Vagina (tissue), 2 donors: ENCODE measurements at regions not wholly inside any gene's neighbourhood (a gene's known extent, or its start where the extent isn't known, plus 50 kb on each side); places are given as distances from the start of the nearest gene placed in this dataset.

Source experiments
- POLR2A ChIP-seq, 2 donors: fragments of 450-650 bp; IDR thresholded peaks; one replicate each; pipeline ENCODE4 v1.6.1; 2017; ENCODE audit warnings: antibody characterized with exemption in 2 of 2, mild to moderate bottlenecking in 2 of 2, moderate library complexity in 2 of 2
- POLR2AphosphoS5 ChIP-seq, 2 donors: sonication (generic); formaldehyde crosslinking; IDR thresholded peaks; one replicate each; pipeline ENCODE4 v1.9.0; 2017; ENCODE audit warnings: antibody characterized with exemption in 2 of 2, mild to moderate bottlenecking in 2 of 2, low read depth in 1 of 2; ENCODE audit not compliant: insufficient read depth in 1 of 2
- TF ChIP-seq, protein P1 (sequence below), 3 experiments: fragments of 450-650 bp in 2 of 3; fragments of 200-600 bp in 1 of 3; sonication (generic) in 1 of 3; IDR thresholded peaks; one replicate each; pipeline ENCODE4 v1.5.1; 2017 to 2019; ENCODE audit warnings: antibody characterized with exemption in 3 of 3, mild to moderate bottlenecking in 2 of 3, moderate library complexity in 2 of 3

DNA sequence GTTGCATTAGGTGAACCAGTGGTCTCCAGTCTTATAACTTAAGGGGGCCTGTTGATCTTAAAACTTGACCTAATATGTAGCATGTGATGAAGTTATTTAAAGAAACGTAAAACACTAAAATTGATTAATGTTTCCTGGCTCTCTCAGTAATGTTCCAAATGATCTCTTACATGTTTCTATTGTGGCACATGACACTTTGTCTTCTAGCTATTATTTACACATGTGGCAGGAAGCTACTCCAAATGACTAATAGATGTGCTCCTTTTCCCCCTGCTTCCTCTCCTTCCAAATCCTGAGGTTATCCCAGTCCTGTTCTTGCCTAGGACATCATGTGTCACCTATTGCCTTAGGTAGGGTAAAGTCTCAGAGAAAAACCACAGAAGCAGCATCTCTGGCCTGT, 89.4 kb downstream of the FAS start:
- TF ChIP-seq POLR2A (IDR thresholded peaks at IDR 0.05) (no peak), POLR2AphosphoS5 (IDR thresholded peaks at IDR 0.05; ENCODE audit: insufficient read depth in 1 of 2, low read depth in 1 of 2) (no peak)
- TF ChIP-seq, protein P1, sequence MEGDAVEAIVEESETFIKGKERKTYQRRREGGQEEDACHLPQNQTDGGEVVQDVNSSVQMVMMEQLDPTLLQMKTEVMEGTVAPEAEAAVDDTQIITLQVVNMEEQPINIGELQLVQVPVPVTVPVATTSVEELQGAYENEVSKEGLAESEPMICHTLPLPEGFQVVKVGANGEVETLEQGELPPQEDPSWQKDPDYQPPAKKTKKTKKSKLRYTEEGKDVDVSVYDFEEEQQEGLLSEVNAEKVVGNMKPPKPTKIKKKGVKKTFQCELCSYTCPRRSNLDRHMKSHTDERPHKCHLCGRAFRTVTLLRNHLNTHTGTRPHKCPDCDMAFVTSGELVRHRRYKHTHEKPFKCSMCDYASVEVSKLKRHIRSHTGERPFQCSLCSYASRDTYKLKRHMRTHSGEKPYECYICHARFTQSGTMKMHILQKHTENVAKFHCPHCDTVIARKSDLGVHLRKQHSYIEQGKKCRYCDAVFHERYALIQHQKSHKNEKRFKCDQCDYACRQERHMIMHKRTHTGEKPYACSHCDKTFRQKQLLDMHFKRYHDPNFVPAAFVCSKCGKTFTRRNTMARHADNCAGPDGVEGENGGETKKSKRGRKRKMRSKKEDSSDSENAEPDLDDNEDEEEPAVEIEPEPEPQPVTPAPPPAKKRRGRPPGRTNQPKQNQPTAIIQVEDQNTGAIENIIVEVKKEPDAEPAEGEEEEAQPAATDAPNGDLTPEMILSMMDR (IDR thresholded peaks at IDR 0.05): no peak
